Ovary (tissue), 7 donors: ENCODE measurements at regions not wholly inside any gene's neighbourhood (a gene's known extent, or its start where the extent isn't known, plus 50 kb on each side); places are given as distances from the start of the nearest gene placed in this dataset.
"Not testable (repeated sequence)": the region's sequence is repeated elsewhere in the genome, so short reads cannot be mapped to it uniquely, and the experiment has no call there.

Experiments used
- DNase-seq, 5 donors: peaks; one replicate each; pipeline ENCODE4 v3.0.0-alpha.2; 2019 to 2020
- H3K27ac ChIP-seq, 2 donors: fragments of 200-600 bp; one replicate each; pipeline versions ENCODE4 v1.5.1 to v1.8.0; 2019 to 2022
- H3K27me3 ChIP-seq: fragments of 200-600 bp; one replicate; pipeline ENCODE4 v1.8.0; 2022
- H3K36me3 ChIP-seq: fragments of 200-600 bp; sonication (generic); one replicate; pipeline ENCODE4 v1.5.1; 2019
- H3K4me1 ChIP-seq: one replicate; pipeline ENCODE4 v1.8.1; 2013; ENCODE audit warnings: mild to moderate bottlenecking, moderate library complexity; ENCODE audit not compliant: insufficient read depth
- H3K4me3 ChIP-seq: fragments of 200-600 bp; sonication (generic); one replicate; pipeline ENCODE4 v1.5.1; 2017
- H3K9me3 ChIP-seq, 2 donors: fragments of 200-600 bp in 1 of 2; sonication (generic) in 1 of 2; one replicate each; pipeline versions ENCODE4 v1.5.1 to v1.8.1; 2013 to 2019; ENCODE audit warnings: mild to moderate bottlenecking in 1 of 2, moderate library complexity in 1 of 2
- CTCF ChIP-seq, 3 donors: fragments of 450-650 bp in 2 of 3; fragments of 200-600 bp in 1 of 3; IDR thresholded peaks; one replicate each; pipeline versions ENCODE4 v1.5.1 to v1.8.0; 2016 to 2022; ENCODE audit warnings: antibody characterized with exemption in 3 of 3, mild to moderate bottlenecking in 1 of 3
- EP300 ChIP-seq: sonication (generic); formaldehyde crosslinking; IDR thresholded peaks from one replicate; pipeline ENCODE4 v1.6.1; 2017; ENCODE audit warnings: antibody characterized with exemption
- POLR2A ChIP-seq: fragments of 450-650 bp; IDR thresholded peaks from one replicate; pipeline ENCODE4 v1.6.1; 2017; ENCODE audit warnings: antibody characterized with exemption, mild to moderate bottlenecking, moderate library complexity
- WGBS, 3 donors: extraction: QIAGEN DNeasy Blood & Tissue Kit in 1 of 3; methylation state at CpG; one replicate each; pipeline versions ENCODE4 v1.1.5 to v1.1.7; 2013 to 2017; 5-methylcytosine and 5-hydroxymethylcytosine counted together
- intact Hi-C, 4 donors: fragments of 100-400 bp; cut with DNase I; formaldehyde crosslinking; loops; one replicate each; pipeline versions ENCODE4 v1.11.0 to v1.15.1; 2022 to 2023
- donor health status: DM: no; HTN: no; CAD: no; lungs with moderate emphysema.
- donor health status: DM: no; HTN: no; CAD: no.
- donor health status: Bipolar disorder and iron deficiency.
- donor health status: DM: no; HTN: no; CAD: no.
- donor health status: DM: yes; HTN: yes; CAD: no.

GRCh38 chr12:114163771-114164170 is 197.6 kb upstream of the RBM19 start:
- DNase-seq = no peak
- intact Hi-C loops = no loop called here
- TF ChIP-seq CTCF (IDR thresholded peaks at IDR 0.05) = no peak
- TF ChIP-seq POLR2A = no peak
- TF ChIP-seq EP300 = no peak

GRCh38 chr12:114160445-114160844 is 194.3 kb upstream of the RBM19 start:
- H3K27me3 ChIP-seq = no peaks in the 10 kb centered on the region
- no peaks in the 10 kb centered on the region for H3K36me3 ChIP-seq
- no peak overlapping the region for H3K4me3 ChIP-seq
- no peak for DNase-seq
- H3K27ac ChIP-seq = no peak overlapping the region
- intact Hi-C loops = no loop called here
- WGBS, 3 donors = 58 to 73% (median 63%) methylated on average over 3 of the region's 3 CpGs
- H3K9me3 ChIP-seq = no peaks in the 10 kb centered on the region
- TF ChIP-seq CTCF (IDR thresholded peaks at IDR 0.05) (no peak), POLR2A (no peak), EP300 (no peak)
- H3K4me1 ChIP-seq = no peaks in the 10 kb centered on the region

More at GRCh38 chr12:114163771-114164170, 197.6 kb upstream of the RBM19 start:
- H3K27me3 ChIP-seq = no peaks in the 10 kb centered on the region
- no peaks in the 10 kb centered on the region for H3K9me3 ChIP-seq
- H3K36me3 ChIP-seq = no peaks in the 10 kb centered on the region
- no peak overlapping the region for H3K27ac ChIP-seq
- WGBS, 3 donors = 59 to 72% (median 68%) methylated on average over 4 of the region's 4 CpGs
- H3K4me3 ChIP-seq = no peak overlapping the region
- no peaks in the 10 kb centered on the region for H3K4me1 ChIP-seq

- Histone ChIP-seq H3K36me3 (no peaks in the 10 kb centered on the region), H3K27ac (no peak overlapping the region), H3K4me1 (no peaks in the 10 kb centered on the region), H3K4me3 (no peak overlapping the region), H3K9me3 (no peaks in the 10 kb centered on the region), H3K27me3 (no peaks in the 10 kb centered on the region)
- TF ChIP-seq POLR2A (no peak), EP300 (no peak), CTCF (IDR thresholded peaks at IDR 0.05) (no peak)
- DNase-seq = no peak
- 77 to 83% (median 78%) methylated on average over 4 of the region's 4 CpGs for WGBS, 3 donors
- intact Hi-C loops = no loop called here
These were observed 186.8 kb upstream of the RBM19 start for GRCh38 chr12:114152890-114153289.

GRCh38 chr12:114152066-114152465 is 185.9 kb upstream of the RBM19 start:
- H3K27me3 ChIP-seq = no peaks in the 10 kb centered on the region
- TF ChIP-seq POLR2A (no peak), EP300 (no peak)
- no peak overlapping the region for H3K27ac ChIP-seq
- no peak overlapping the region for H3K4me3 ChIP-seq
- no peaks in the 10 kb centered on the region for H3K9me3 ChIP-seq
- DNase-seq = no peak
- no peaks in the 10 kb centered on the region for H3K36me3 ChIP-seq
- intact Hi-C loops = no loop called here
- no peaks in the 10 kb centered on the region for H3K4me1 ChIP-seq
- WGBS, 3 donors = 7 to 20% (median 8%) methylated on average over 1 of the region's 1 CpG

GRCh38 chr12:114150584-114150983 is 184.5 kb upstream of the RBM19 start:
- H3K36me3 ChIP-seq, H3K9me3 ChIP-seq, DNase-seq, H3K27ac ChIP-seq, H3K27me3 ChIP-seq, intact Hi-C loops, H3K4me1 ChIP-seq, H3K4me3 ChIP-seq: not testable (repeated sequence)
